ENCODE measurements at regions not wholly inside any gene's neighbourhood (a gene's known extent, or its start where the extent isn't known, plus 50 kb on each side); places are given as distances from the start of the nearest gene placed in this dataset.

DNA sequence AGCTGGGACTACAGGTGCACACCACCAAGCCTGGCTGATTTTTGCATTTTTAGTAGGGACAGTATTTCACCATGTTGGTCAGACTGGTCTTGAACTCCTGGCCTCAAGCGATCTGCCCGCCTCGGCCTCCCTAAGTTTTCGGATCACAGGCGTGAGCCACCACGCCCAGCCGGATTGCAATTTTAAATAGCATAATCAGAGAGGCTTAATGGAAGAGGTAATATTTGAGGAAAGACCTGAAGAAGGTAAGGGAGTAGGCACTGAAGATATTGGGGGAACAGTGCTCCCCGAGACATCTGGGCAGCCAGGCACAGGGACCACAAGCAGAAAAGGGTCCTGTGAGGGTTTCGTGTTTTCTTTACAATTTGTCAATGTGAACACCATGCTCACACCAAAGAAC, 61.4 kb upstream of the USP6NL start:
- TF ChIP-seq EZH2 (IDR thresholded peaks at IDR 0.05) = no peak
- TF ChIP-seq, protein P1, sequence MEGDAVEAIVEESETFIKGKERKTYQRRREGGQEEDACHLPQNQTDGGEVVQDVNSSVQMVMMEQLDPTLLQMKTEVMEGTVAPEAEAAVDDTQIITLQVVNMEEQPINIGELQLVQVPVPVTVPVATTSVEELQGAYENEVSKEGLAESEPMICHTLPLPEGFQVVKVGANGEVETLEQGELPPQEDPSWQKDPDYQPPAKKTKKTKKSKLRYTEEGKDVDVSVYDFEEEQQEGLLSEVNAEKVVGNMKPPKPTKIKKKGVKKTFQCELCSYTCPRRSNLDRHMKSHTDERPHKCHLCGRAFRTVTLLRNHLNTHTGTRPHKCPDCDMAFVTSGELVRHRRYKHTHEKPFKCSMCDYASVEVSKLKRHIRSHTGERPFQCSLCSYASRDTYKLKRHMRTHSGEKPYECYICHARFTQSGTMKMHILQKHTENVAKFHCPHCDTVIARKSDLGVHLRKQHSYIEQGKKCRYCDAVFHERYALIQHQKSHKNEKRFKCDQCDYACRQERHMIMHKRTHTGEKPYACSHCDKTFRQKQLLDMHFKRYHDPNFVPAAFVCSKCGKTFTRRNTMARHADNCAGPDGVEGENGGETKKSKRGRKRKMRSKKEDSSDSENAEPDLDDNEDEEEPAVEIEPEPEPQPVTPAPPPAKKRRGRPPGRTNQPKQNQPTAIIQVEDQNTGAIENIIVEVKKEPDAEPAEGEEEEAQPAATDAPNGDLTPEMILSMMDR (IDR thresholded peaks at IDR 0.05) = no peak
- TF ChIP-seq EZH2phosphoT487 (IDR thresholded peaks at IDR 0.05) = no peak

Measured in neural progenitor cell (in vitro differentiated cells).